Fibroblast of lung (primary cell): ENCODE measurements at regions not wholly inside any gene's neighbourhood (a gene's known extent, or its start where the extent isn't known, plus 50 kb on each side); places are given as distances from the start of the nearest gene placed in this dataset.

Source experiments
- DNase-seq, 2 donors: peaks; one replicate each; pipeline versions ENCODE4 v3.0.0 to v3.0.0-alpha.2; 2010; ENCODE audit warnings: low read depth in 2 of 2
- H2AFZ ChIP-seq: 2 replicates; pipeline ENCODE4 v1.5.1; 2012; ENCODE audit warnings: low read length, control low read depth, inconsistent platforms
- H3K27ac ChIP-seq: 2 replicates; pipeline ENCODE4 v1.5.1; 2011; ENCODE audit warnings: low read length, control low read depth; ENCODE audit not compliant: insufficient read depth
- H3K27me3 ChIP-seq: 2 replicates; pipeline ENCODE4 v1.5.1; 2011; ENCODE audit warnings: mild to moderate bottlenecking, low read length; ENCODE audit not compliant: control insufficient read depth, insufficient read depth
- H3K36me3 ChIP-seq: 2 replicates; pipeline ENCODE4 v1.5.1; 2011; ENCODE audit warnings: low read length; ENCODE audit not compliant: control insufficient read depth, insufficient read depth
- H3K4me1 ChIP-seq: 2 replicates; pipeline ENCODE4 v1.5.1; 2011; ENCODE audit warnings: low read length; ENCODE audit not compliant: control insufficient read depth, insufficient read depth; ENCODE audit errors: extremely low read depth
- H3K4me2 ChIP-seq: 2 replicates; pipeline ENCODE4 v1.5.1; 2011; ENCODE audit warnings: low read length, control low read depth; ENCODE audit not compliant: insufficient read depth; ENCODE audit errors: extremely low read depth
- H3K4me3 ChIP-seq, 4 experiments: fragments of 200-600 bp in 1 of 4; sonication (generic) in 1 of 4; replicated peaks in 1 of 4; 2 replicates each; pipeline ENCODE4 v1.5.1; 2011 to 2016; ENCODE audit warnings: low read length in 4 of 4, low read depth in 3 of 4, mild to moderate bottlenecking in 3 of 4, control low read depth in 2 of 4, inconsistent platforms in 1 of 4, mixed read lengths in 1 of 4; ENCODE audit not compliant: insufficient read depth in 1 of 4; ENCODE audit errors: control extremely low read depth in 1 of 4
- H3K79me2 ChIP-seq: 2 replicates; pipeline ENCODE4 v1.5.1; 2012; ENCODE audit warnings: mild to moderate bottlenecking, low read length, inconsistent platforms; ENCODE audit not compliant: control insufficient read depth, insufficient read depth
- H3K9ac ChIP-seq: 2 replicates; pipeline ENCODE4 v1.5.1; 2011; ENCODE audit warnings: mild to moderate bottlenecking, low read length, control low read depth; ENCODE audit not compliant: insufficient read depth
- H3K9me3 ChIP-seq: 2 replicates; pipeline ENCODE4 v1.5.1; 2012; ENCODE audit warnings: low read depth, low read length; ENCODE audit not compliant: control insufficient read depth, insufficient read depth
- H4K20me1 ChIP-seq: 2 replicates; pipeline ENCODE4 v1.5.1; 2011; ENCODE audit warnings: low read length; ENCODE audit not compliant: control insufficient read depth, insufficient read depth; ENCODE audit errors: extremely low read depth
- CTCF ChIP-seq, 2 donors: IDR thresholded peaks in 1 of 2; conservative IDR thresholded peaks in 1 of 2; 1 replicate in 1 of 2; 2 replicates in 1 of 2; pipeline ENCODE4 v1.5.1; 2011 to 2012; ENCODE audit warnings: low read length in 2 of 2, control low read depth in 1 of 2, inconsistent platforms in 1 of 2, low read depth in 1 of 2, mild to moderate bottlenecking in 1 of 2
- EZH2 ChIP-seq: IDR thresholded peaks from 2 replicates; pipeline ENCODE4 v1.5.1; 2012; ENCODE audit warnings: low read length, control low read depth, mild to moderate bottlenecking; ENCODE audit errors: missing control alignments

- no peak for DNase-seq
- Histone ChIP-seq H3K4me1 (no peaks in the 10 kb centered on the region), H3K4me2 (no peak overlapping the region)
Observed at GRCh38 chr22:26853071-26853470, 195.7 kb downstream of the MIAT start.

GRCh38 chr22:26853495-26853894 lies 196.1 kb downstream of the MIAT start:
- Histone ChIP-seq H3K36me3 (no peaks in the 10 kb centered on the region), H3K79me2 (no peaks in the 10 kb centered on the region), H3K4me2 (no peak overlapping the region), H4K20me1 (no peaks in the 10 kb centered on the region), H3K9ac (no peak overlapping the region), H3K4me1 (no peaks in the 10 kb centered on the region), H2AFZ (no peak overlapping the region), H3K9me3 (no peaks in the 10 kb centered on the region), H3K27me3 (peaks cover 7% of the 10 kb centered on the region), H3K4me3 (no peak overlapping the region), H3K27ac (no peak overlapping the region)
- DNase-seq, result no peak
- TF ChIP-seq EZH2, result no peak
- TF ChIP-seq CTCF (conservative IDR thresholded peaks at IDR 0.05 in 1 of 2, IDR thresholded peaks at IDR 0.05 in 1 of 2; ENCODE audit: low read depth in 1 of 2, low read length in 2 of 2), result no peak

More at GRCh38 chr22:26853071-26853470, 195.7 kb downstream of the MIAT start:
- Histone ChIP-seq H3K9ac (no peak overlapping the region), H2AFZ (no peak overlapping the region), H4K20me1 (no peaks in the 10 kb centered on the region), H3K9me3 (no peaks in the 10 kb centered on the region), H3K4me3 (no peak overlapping the region), H3K79me2 (no peaks in the 10 kb centered on the region), H3K27ac (no peak overlapping the region), H3K36me3 (no peaks in the 10 kb centered on the region), H3K27me3 (peaks cover 7% of the 10 kb centered on the region)
- TF ChIP-seq EZH2, result no peak
- no peak for TF ChIP-seq CTCF (conservative IDR thresholded peaks at IDR 0.05 in 1 of 2, IDR thresholded peaks at IDR 0.05 in 1 of 2; ENCODE audit: low read depth in 1 of 2, low read length in 2 of 2)

- Histone ChIP-seq H3K27me3 (peaks cover 7% of the 10 kb centered on the region), H2AFZ (no peak overlapping the region), H4K20me1 (no peaks in the 10 kb centered on the region), H3K4me2 (no peak overlapping the region), H3K9me3 (no peaks in the 10 kb centered on the region), H3K4me1 (no peaks in the 10 kb centered on the region), H3K9ac (no peak overlapping the region), H3K79me2 (no peaks in the 10 kb centered on the region), H3K27ac (no peak overlapping the region), H3K4me3 (no peak overlapping the region), H3K36me3 (no peaks in the 10 kb centered on the region)
- TF ChIP-seq CTCF (conservative IDR thresholded peaks at IDR 0.05 in 1 of 2, IDR thresholded peaks at IDR 0.05 in 1 of 2; ENCODE audit: low read depth in 1 of 2, low read length in 2 of 2) (no peak), EZH2 (no peak)
- no peak for DNase-seq
Observed at GRCh38 chr22:26857169-26857568, 199.8 kb downstream of the MIAT start.
